Ascending aorta (tissue), 2 donors: ENCODE measurements at regions not wholly inside any gene's neighbourhood (a gene's known extent, or its start where the extent isn't known, plus 50 kb on each side); places are given as distances from the start of the nearest gene placed in this dataset.

Experiments used
- DNase-seq, 2 donors: peaks; one replicate each; pipeline ENCODE4 v3.0.0-alpha.2; 2019; ENCODE audit warnings: low spot score in 2 of 2
- H3K27ac ChIP-seq, 2 donors: fragments of 200-600 bp; sonication (generic); one replicate each; pipeline ENCODE4 v1.5.1; 2016 to 2017; ENCODE audit warnings: mild to moderate bottlenecking in 1 of 2
- H3K27me3 ChIP-seq: fragments of 200-600 bp; sonication (generic); one replicate; pipeline ENCODE4 v1.5.1; 2017
- H3K36me3 ChIP-seq, 2 donors: fragments of 200-600 bp; sonication (generic); one replicate each; pipeline ENCODE4 v1.5.1; 2016
- H3K4me1 ChIP-seq, 2 donors: fragments of 200-600 bp; sonication (generic); one replicate each; pipeline ENCODE4 v1.5.1; 2016 to 2017; ENCODE audit warnings: mild to moderate bottlenecking in 1 of 2
- H3K4me3 ChIP-seq, 2 donors: fragments of 200-600 bp; sonication (generic); one replicate each; pipeline ENCODE4 v1.5.1; 2016 to 2017; ENCODE audit warnings: mild to moderate bottlenecking in 1 of 2
- H3K9me3 ChIP-seq, 2 donors: fragments of 200-600 bp; sonication (generic); one replicate each; pipeline ENCODE4 v1.5.1; 2016
- CTCF ChIP-seq, 3 experiments: fragments of 200-600 bp in 2 of 3; fragments of 450-650 bp in 1 of 3; sonication (generic) in 2 of 3; IDR thresholded peaks; one replicate each; pipeline ENCODE4 v1.5.1; 2016 to 2019; ENCODE audit warnings: antibody characterized with exemption in 3 of 3, mild to moderate bottlenecking in 1 of 3, moderate library complexity in 1 of 3
- intact Hi-C: fragments of 100-400 bp; cut with DNase I; formaldehyde crosslinking; loops from one replicate; pipeline ENCODE4 v1.15.1; 2023

- no peak overlapping the region for H3K27ac ChIP-seq
- intact Hi-C loops = no loop called here
- H3K4me1 ChIP-seq = no peaks in the 10 kb centered on the region
- no peak for DNase-seq
- H3K36me3 ChIP-seq = no peaks in the 10 kb centered on the region
- H3K27me3 ChIP-seq = no peaks in the 10 kb centered on the region
- no peak for TF ChIP-seq CTCF (IDR thresholded peaks at IDR 0.05)
- no peak overlapping the region for H3K4me3 ChIP-seq
- H3K9me3 ChIP-seq = no peaks in the 10 kb centered on the region
These were observed 361.8 kb upstream of the CWC22 start for GRCh38 chr2:180368881-180369280.

GRCh38 chr2:180367815-180368214 lies 360.7 kb upstream of the CWC22 start:
- intact Hi-C loops = no loop called here
- no peaks in the 10 kb centered on the region for H3K36me3 ChIP-seq
- H3K27ac ChIP-seq = no peak overlapping the region
- H3K4me3 ChIP-seq = no peak overlapping the region
- DNase-seq = no peak
- no peaks in the 10 kb centered on the region for H3K9me3 ChIP-seq
- no peaks in the 10 kb centered on the region for H3K4me1 ChIP-seq
- TF ChIP-seq CTCF (IDR thresholded peaks at IDR 0.05) = no peak
- no peaks in the 10 kb centered on the region for H3K27me3 ChIP-seq

GRCh38 chr2:180366481-180366880 lies 359.4 kb upstream of the CWC22 start:
- H3K27me3 ChIP-seq = no peaks in the 10 kb centered on the region
- no peak overlapping the region for H3K27ac ChIP-seq
- no peak for DNase-seq
- H3K4me3 ChIP-seq = no peak overlapping the region
- H3K4me1 ChIP-seq = no peaks in the 10 kb centered on the region
- intact Hi-C loops = no loop called here
- no peak for TF ChIP-seq CTCF (IDR thresholded peaks at IDR 0.05)
- H3K9me3 ChIP-seq = no peaks in the 10 kb centered on the region
- no peaks in the 10 kb centered on the region for H3K36me3 ChIP-seq

GRCh38 chr2:180364719-180365118 lies 357.6 kb upstream of the CWC22 start:
- Histone ChIP-seq H3K27me3 (no peaks in the 10 kb centered on the region), H3K36me3 (no peaks in the 10 kb centered on the region), H3K27ac (no peak overlapping the region), H3K4me1 (no peaks in the 10 kb centered on the region), H3K4me3 (no peak overlapping the region), H3K9me3 (no peaks in the 10 kb centered on the region)
- no peak for TF ChIP-seq CTCF (IDR thresholded peaks at IDR 0.05)
- intact Hi-C loops = no loop called here
- no peak for DNase-seq

GRCh38 chr2:180360283-180360618 lies 353.2 kb upstream of the CWC22 start:
- DNase-seq = no peak
- no peaks in the 10 kb centered on the region for H3K9me3 ChIP-seq
- H3K27ac ChIP-seq = no peak overlapping the region
- H3K4me1 ChIP-seq = no peaks in the 10 kb centered on the region
- H3K4me3 ChIP-seq = no peak overlapping the region
- H3K36me3 ChIP-seq = no peaks in the 10 kb centered on the region
- intact Hi-C loops = no loop called here
- TF ChIP-seq CTCF (IDR thresholded peaks at IDR 0.05) = no peak
- no peaks in the 10 kb centered on the region for H3K27me3 ChIP-seq

GRCh38 chr2:180359522-180360282 lies 352.6 kb upstream of the CWC22 start:
- no peak for DNase-seq
- Histone ChIP-seq H3K36me3 (no peaks in the 10 kb centered on the region), H3K4me1 (no peaks in the 10 kb centered on the region), H3K27ac (no peak overlapping the region), H3K9me3 (no peaks in the 10 kb centered on the region), H3K4me3 (no peak overlapping the region), H3K27me3 (no peaks in the 10 kb centered on the region)
- intact Hi-C loops = no loop called here
- TF ChIP-seq CTCF (IDR thresholded peaks at IDR 0.05) = no peak
